K562 (cell line): ENCODE measurements at regions not wholly inside any gene's neighbourhood (a gene's known extent, or its start where the extent isn't known, plus 50 kb on each side); places are given as distances from the start of the nearest gene placed in this dataset.

Source experiments
- ATAC-seq: fragments of 200-7000 bp; cut with Tn5 transposase; 3 replicates; pipeline ENCODE4 v1.9.1; 2020; ENCODE audit warnings: moderate library complexity
- BruUV-seq: library from RNA; stranded (reverse); fragments of 400-500 nt; replicated peaks from 2 replicates; lab custom pipeline; 2021; lab: Mats Ljungman, UMichigan
- CTCF ChIA-PET: fragments of 300-600 bp; formaldehyde crosslinking; extraction: SDS; loops from one replicate; lab custom pipeline; 2021; ENCODE audit warnings: low intra/inter-chr PET ratio; lab: Yijun Ruan, JAX
- POLR2A ChIA-PET: fragments of 300-600, 350-650 bp; sonication (Branson Sonifier 250); formaldehyde crosslinking; extraction: SDS; loops from one replicate; lab custom pipeline; 2021; ENCODE audit warnings: antibody characterized with exemption, inconsistent platforms; lab: Yijun Ruan, JAX
- DNase-seq, 4 experiments: peaks; one replicate each; pipeline versions ENCODE4 v3.0.0 to v3.0.0-alpha.2; 2011 to 2018; ENCODE audit warnings: low spot score in 3 of 4, mixed read lengths in 3 of 4; ENCODE audit errors: extremely low read depth in 1 of 4
- FAIRE-seq: peaks from 2 replicates; lab custom pipeline; 2011; peaks lifted over from hg19 to GRCh38; lab: Jason Lieb, UNC
- H2AFZ ChIP-seq: 2 replicates; pipeline ENCODE4 v1.6.0; 2011; ENCODE audit warnings: low read depth, low read length, control low read depth, inconsistent platforms
- H3K27ac ChIP-seq: fragments of 200-600 bp; 3 replicates; pipeline ENCODE4 v1.8.0; 2011; ENCODE audit warnings: low read depth, mild to moderate bottlenecking, control low read depth, inconsistent platforms, low read length, moderate library complexity, mixed read lengths; ENCODE audit errors: extremely low read depth
- H3K27me3 ChIP-seq, 2 experiments: fragments of 300-600 bp in 1 of 2; 2 replicates in 1 of 2; 3 replicates in 1 of 2; pipeline versions ENCODE4 v1.6.0 to v1.8.0; 2011; ENCODE audit warnings: inconsistent platforms in 2 of 2, low read length in 2 of 2, mild to moderate bottlenecking in 1 of 2, mixed read lengths in 1 of 2, moderate library complexity in 1 of 2; ENCODE audit not compliant: control insufficient read depth in 2 of 2, insufficient read depth in 2 of 2
- H3K36me3 ChIP-seq: fragments of 300-600 bp; 3 replicates; pipeline ENCODE4 v1.8.0; 2011; ENCODE audit warnings: mild to moderate bottlenecking, low read length, inconsistent platforms; ENCODE audit not compliant: control insufficient read depth, insufficient read depth
- H3K4me1 ChIP-seq, 2 experiments: fragments of 200-600 bp in 1 of 2; replicated peaks in 1 of 2; 2 replicates in 1 of 2; 3 replicates in 1 of 2; pipeline versions ENCODE4 v1.5.1 to v1.8.0; 2011; ENCODE audit warnings: inconsistent platforms in 2 of 2, low read length in 2 of 2, mild to moderate bottlenecking in 1 of 2, mixed read lengths in 1 of 2, moderate library complexity in 1 of 2; ENCODE audit not compliant: control insufficient read depth in 2 of 2, insufficient read depth in 2 of 2
- H3K4me2 ChIP-seq: 2 replicates; pipeline ENCODE4 v1.6.1; 2011; ENCODE audit warnings: low read length, control low read depth, inconsistent platforms, mixed read lengths; ENCODE audit not compliant: insufficient read depth
- H3K4me3 ChIP-seq: fragments of 200-600 bp; sonication (generic), shearing (Covaris generic); 2 replicates; pipeline ENCODE4 v1.5.1; 2016; ENCODE audit warnings: control low read depth, inconsistent platforms
- H3K79me2 ChIP-seq: fragments of 200-600 bp; 3 replicates; pipeline ENCODE4 v1.8.0; 2011; ENCODE audit warnings: low read length, inconsistent platforms; ENCODE audit not compliant: control insufficient read depth, insufficient read depth
- H3K9ac ChIP-seq, 2 experiments: 2 replicates each; pipeline versions ENCODE4 v1.6.0 to v1.6.1; 2011; ENCODE audit warnings: low read depth in 2 of 2, low read length in 2 of 2, control low read depth in 1 of 2, inconsistent platforms in 1 of 2, mild to moderate bottlenecking in 1 of 2, mixed read lengths in 1 of 2; ENCODE audit not compliant: insufficient read depth in 1 of 2
- H3K9me1 ChIP-seq: one replicate; pipeline ENCODE4 v1.6.0; 2011; ENCODE audit warnings: inconsistent platforms, mild to moderate bottlenecking, low read length, moderate library complexity; ENCODE audit not compliant: control insufficient read depth, insufficient read depth
- H3K9me3 ChIP-seq: replicated peaks from 2 replicates; pipeline ENCODE4 v1.5.1; 2011; ENCODE audit warnings: low read depth, low read length, inconsistent platforms; ENCODE audit not compliant: control insufficient read depth, insufficient read depth
- H4K20me1 ChIP-seq: replicated peaks from 2 replicates; pipeline ENCODE4 v1.6.1; 2011; ENCODE audit warnings: low read length, inconsistent platforms, mixed read lengths; ENCODE audit not compliant: control insufficient read depth, insufficient read depth
- DACH1 ChIP-seq: fragments of 450-650 bp; IDR thresholded peaks from 2 replicates; pipeline ENCODE4 v1.6.1; 2018; ENCODE audit not compliant: partially characterized antibody
- E2F6 ChIP-seq, 2 experiments: IDR thresholded peaks; 2 replicates each; pipeline ENCODE4 v1.6.1; 2011; ENCODE audit warnings: borderline replicate concordance in 1 of 2, control low read depth in 1 of 2, low read depth in 1 of 2, low read length in 1 of 2, mild to moderate bottlenecking in 1 of 2, mixed read lengths in 1 of 2, moderate library complexity in 1 of 2; ENCODE audit not compliant: insufficient read depth in 1 of 2, insufficient read length in 1 of 2, poor library complexity in 1 of 2, severe bottlenecking in 1 of 2; ENCODE audit errors: extremely low read depth in 1 of 2
- WGBS: fragments of 100-300 bp; shearing (Covaris generic); methylation state at CpG from one replicate; pipeline ENCODE4 v1.1.6; 2016; ENCODE audit warnings: low coverage, mixed read lengths; ENCODE audit not compliant: insufficient coverage; ENCODE audit errors: missing lambda C conversion rate; 5-methylcytosine and 5-hydroxymethylcytosine counted together
- in situ Hi-C: fragments of 300-500 bp; cut with MboI; formaldehyde crosslinking; loops from 4 replicates; pipeline ENCODE4 v1.15.0; 2018; ENCODE audit warnings: inconsistent platforms, mixed read lengths
- intact Hi-C: fragments of 100-400 bp; cut with micrococcal nuclease; formaldehyde crosslinking; loops from 2 replicates; pipeline ENCODE4 v1.14.2; 2022

GRCh38 chr6:166747644-166748595 is 120.9 kb upstream of the RPS6KA2 start:
- DNase-seq (no peak), FAIRE-seq (no peak)
- H3K9ac ChIP-seq = no peak overlapping the region
- H4K20me1 ChIP-seq = peaks cover 12% of the 10 kb centered on the region; the same call in 1 of the 2 replicates
- ChIA-PET POLR2A (no interaction called here), CTCF (no interaction called here)
- intact Hi-C loops (no loop called here), in situ Hi-C loops (loop anchor here (10.0 kb wide), 1 partner anchor 1887 kb away; no protein-coding TSS in a partner anchor)
- no peak overlapping the region for H3K27ac ChIP-seq
- no peaks in the 10 kb centered on the region for H3K36me3 ChIP-seq
- 5% methylated on average over 27 of the region's 29 CpGs for WGBS
- no peak overlapping the region for H2AFZ ChIP-seq
- H3K9me1 ChIP-seq = peaks cover 4% of the 10 kb centered on the region
- H3K9me3 ChIP-seq = no peaks in the 10 kb centered on the region
- H3K4me3 ChIP-seq = no peak overlapping the region
- no TSS peak for BruUV-seq
- H3K4me1 ChIP-seq = peaks cover 0 to 4% of the 10 kb centered on the region in 2 experiments; a peak in 1 of 5 replicates
- peak in 1 of 2 experiments; percentile 28 for TF ChIP-seq E2F6 (IDR thresholded peaks at IDR 0.05; ENCODE audit: borderline replicate concordance in 1 of 2, extremely low read depth in 1 of 2, insufficient read depth in 1 of 2, insufficient read length in 1 of 2, low read depth in 1 of 2, low read length in 1 of 2, poor library complexity in 1 of 2, severe bottlenecking in 1 of 2)
- no peak for TF ChIP-seq DACH1
- TF ChIP-seq, all 486 proteins: peak for 1
- peak; percentile 16; the same call in 1 of the 3 replicates for ATAC-seq
- H3K4me2 ChIP-seq = no peak overlapping the region
- H3K79me2 ChIP-seq = no peaks in the 10 kb centered on the region
- peaks cover 37 to 76% of the 10 kb centered on the region in 2 experiments; a peak in 4 of 5 replicates for H3K27me3 ChIP-seq
